ENCODE measurements at regions not wholly inside any gene's neighbourhood (a gene's known extent, or its start where the extent isn't known, plus 50 kb on each side); places are given as distances from the start of the nearest gene placed in this dataset.

DNA sequence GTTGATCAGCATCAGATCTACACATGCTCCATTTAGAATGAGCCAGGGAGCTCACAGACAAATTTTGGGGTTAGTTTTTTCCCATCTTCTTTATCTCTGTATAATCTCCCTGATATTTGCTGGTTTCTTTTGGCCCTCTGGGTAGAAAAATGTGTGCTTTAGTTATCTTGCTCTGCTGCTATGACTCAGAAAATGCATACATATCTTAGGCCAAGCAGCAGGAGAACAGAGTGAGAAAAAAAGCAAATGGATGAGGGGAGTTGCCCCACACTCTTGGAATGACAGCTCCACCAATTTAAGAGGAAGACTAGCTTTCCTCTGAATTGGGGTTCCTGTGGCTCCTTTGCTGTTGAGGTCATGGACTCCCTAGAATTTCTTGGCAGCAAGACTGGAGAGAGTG lies 331.8 kb downstream of the KCNJ3 start:
- DNase-seq (ENCODE audit: low spot score), result no peak
- in situ Hi-C loops (cut with MboI; ENCODE audit: low sequenced_read_pairs, unreplicated experiment), result no loop called here
- TF ChIP-seq, protein P1, sequence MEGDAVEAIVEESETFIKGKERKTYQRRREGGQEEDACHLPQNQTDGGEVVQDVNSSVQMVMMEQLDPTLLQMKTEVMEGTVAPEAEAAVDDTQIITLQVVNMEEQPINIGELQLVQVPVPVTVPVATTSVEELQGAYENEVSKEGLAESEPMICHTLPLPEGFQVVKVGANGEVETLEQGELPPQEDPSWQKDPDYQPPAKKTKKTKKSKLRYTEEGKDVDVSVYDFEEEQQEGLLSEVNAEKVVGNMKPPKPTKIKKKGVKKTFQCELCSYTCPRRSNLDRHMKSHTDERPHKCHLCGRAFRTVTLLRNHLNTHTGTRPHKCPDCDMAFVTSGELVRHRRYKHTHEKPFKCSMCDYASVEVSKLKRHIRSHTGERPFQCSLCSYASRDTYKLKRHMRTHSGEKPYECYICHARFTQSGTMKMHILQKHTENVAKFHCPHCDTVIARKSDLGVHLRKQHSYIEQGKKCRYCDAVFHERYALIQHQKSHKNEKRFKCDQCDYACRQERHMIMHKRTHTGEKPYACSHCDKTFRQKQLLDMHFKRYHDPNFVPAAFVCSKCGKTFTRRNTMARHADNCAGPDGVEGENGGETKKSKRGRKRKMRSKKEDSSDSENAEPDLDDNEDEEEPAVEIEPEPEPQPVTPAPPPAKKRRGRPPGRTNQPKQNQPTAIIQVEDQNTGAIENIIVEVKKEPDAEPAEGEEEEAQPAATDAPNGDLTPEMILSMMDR (IDR thresholded peaks at IDR 0.05; ENCODE audit: borderline replicate concordance, control extremely low read depth, extremely low read depth, insufficient read depth, missing control alignments), result no peak

DNA sequence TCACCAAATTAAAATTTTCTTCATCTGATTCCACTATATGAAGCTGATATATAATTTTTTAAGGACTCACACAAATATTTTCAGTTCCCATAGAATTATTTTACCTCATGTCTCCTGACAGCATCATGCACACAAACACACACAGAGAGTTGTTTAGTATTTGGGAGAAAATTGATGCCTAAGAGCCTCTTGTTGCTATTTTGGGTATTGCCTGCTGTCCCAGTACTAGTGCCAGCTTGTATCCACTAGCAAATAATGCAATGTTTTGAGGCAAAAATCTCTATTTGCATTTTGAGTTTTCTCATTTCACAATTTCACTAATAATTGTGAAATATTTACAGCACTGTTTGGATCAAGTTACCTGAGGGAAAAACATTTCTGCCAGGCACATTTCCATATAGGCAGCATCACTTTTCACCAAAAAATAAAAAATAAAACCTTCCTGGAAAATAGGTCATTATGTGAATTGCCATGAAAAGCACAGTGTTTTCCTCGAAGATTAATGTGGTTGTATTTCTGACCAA lies 328.2 kb downstream of the KCNJ3 start:
- DNase-seq (ENCODE audit: low spot score), result no peak
- in situ Hi-C loops (cut with MboI; ENCODE audit: low sequenced_read_pairs, unreplicated experiment), result no loop called here
- TF ChIP-seq, protein P1 (IDR thresholded peaks at IDR 0.05; ENCODE audit: borderline replicate concordance, control extremely low read depth, extremely low read depth, insufficient read depth, missing control alignments), result no peak

DNA sequence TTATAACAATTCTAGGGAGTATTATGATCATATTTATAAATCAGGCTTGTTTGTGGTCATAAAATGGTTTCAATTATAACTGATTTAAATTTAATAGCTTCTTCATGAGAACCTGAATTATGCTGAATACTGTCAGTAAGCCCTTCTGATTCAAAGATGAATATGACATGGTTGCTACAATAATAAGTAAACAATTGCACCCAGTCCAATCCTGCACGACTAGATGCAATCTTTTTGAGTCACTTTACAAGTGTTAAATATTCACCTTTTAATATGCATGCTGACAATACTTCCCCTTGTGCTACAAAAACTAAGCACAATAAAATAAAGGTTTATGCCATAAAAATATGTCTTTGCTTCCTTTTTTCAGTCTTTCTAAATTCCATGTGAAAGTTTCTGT lies 325.2 kb downstream of the KCNJ3 start:
- in situ Hi-C loops (cut with MboI; ENCODE audit: low sequenced_read_pairs, unreplicated experiment), result no loop called here
- TF ChIP-seq, protein P1 (IDR thresholded peaks at IDR 0.05; ENCODE audit: borderline replicate concordance, control extremely low read depth, extremely low read depth, insufficient read depth, missing control alignments), result no peak
- no peak for DNase-seq (ENCODE audit: low spot score)

DNA sequence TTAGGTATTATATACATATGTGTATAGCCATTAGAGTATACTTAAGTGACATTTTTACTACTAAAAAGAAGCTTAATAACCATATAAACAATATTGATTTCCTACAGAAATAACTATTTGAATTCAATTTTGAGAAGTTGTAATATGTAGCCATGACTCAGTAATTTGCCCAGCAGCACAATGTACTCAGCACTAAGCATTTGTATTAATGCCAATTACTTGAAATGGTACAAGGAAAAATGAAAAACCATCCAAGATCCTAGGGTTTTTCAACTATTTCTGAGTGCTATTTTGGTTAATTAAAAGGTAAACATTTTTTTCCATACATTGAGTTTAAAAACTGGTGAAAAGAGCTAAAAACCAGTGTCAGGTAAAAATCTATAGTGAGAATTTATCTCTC lies 324.0 kb downstream of the KCNJ3 start:
- in situ Hi-C loops (cut with MboI; ENCODE audit: low sequenced_read_pairs, unreplicated experiment), result no loop called here
- DNase-seq (ENCODE audit: low spot score), result no peak
- TF ChIP-seq, protein P1 (IDR thresholded peaks at IDR 0.05; ENCODE audit: borderline replicate concordance, control extremely low read depth, extremely low read depth, insufficient read depth, missing control alignments), result no peak

DNA sequence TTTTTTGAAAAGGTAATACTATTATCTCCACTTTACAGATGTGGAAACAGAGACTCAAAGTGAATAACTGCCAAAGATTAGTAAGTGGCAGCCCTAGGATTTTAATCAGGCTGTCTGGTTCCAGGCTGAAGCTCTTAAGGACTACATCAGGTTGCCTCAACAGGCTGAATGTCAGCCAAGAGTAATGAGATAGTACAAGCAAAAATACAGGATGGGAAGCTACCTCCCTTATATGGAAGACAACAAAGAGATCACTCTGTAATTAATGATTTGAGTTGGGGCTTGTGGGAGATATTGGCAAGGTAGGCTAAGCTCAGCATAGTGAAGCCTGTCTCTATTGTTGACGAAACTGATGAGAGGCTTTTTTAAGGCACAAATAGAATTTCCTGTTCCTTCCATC lies 323.1 kb downstream of the KCNJ3 start:
- DNase-seq (ENCODE audit: low spot score), result no peak
- in situ Hi-C loops (cut with MboI; ENCODE audit: low sequenced_read_pairs, unreplicated experiment), result no loop called here
- TF ChIP-seq, protein P1 (IDR thresholded peaks at IDR 0.05; ENCODE audit: borderline replicate concordance, control extremely low read depth, extremely low read depth, insufficient read depth, missing control alignments), result no peak

DNA sequence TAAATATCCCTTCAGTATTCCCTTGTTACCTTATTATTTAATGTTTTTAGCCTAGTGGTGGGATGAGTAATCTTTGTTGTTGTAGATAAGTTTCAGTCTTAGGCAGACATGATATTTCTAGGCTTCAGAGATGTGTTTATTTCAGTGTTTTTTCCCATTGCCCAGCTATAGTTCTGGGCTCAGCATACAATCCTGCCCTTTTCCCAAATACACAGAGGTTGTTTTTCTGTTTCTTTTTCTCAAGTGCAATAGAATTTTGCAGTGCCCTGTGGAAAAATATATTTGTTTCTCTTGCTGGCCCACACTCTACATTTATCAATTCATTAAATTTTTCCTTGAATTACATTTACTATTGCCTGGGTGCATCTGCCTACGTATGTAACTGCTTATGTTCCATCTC lies 321.8 kb downstream of the KCNJ3 start:
- TF ChIP-seq, protein P1 (IDR thresholded peaks at IDR 0.05; ENCODE audit: borderline replicate concordance, control extremely low read depth, extremely low read depth, insufficient read depth, missing control alignments), result no peak
- no peak for DNase-seq (ENCODE audit: low spot score)
- in situ Hi-C loops (cut with MboI; ENCODE audit: low sequenced_read_pairs, unreplicated experiment), result no loop called here

DNA sequence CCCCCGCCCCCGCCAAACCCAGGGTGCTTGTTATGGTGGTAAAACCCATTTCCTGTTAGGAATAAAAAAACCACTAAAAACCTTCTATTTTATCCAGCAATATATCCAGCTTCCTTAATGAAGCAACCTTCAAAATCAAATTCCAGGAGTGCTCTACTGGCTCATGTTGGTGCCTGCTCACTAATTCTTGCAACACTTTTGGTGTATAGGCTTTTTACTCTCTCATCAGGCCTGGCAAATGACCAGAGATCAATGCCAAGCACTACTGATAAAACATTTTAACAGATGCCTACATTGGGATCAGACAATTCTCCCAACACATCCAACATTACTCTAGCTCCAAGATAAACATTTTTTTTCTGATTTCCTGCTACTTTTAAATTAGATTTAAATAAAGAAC lies 312.4 kb downstream of the KCNJ3 start:
- DNase-seq (ENCODE audit: low spot score), result no peak
- in situ Hi-C loops (cut with MboI; ENCODE audit: low sequenced_read_pairs, unreplicated experiment), result no loop called here
- TF ChIP-seq, protein P1 (IDR thresholded peaks at IDR 0.05; ENCODE audit: borderline replicate concordance, control extremely low read depth, extremely low read depth, insufficient read depth, missing control alignments), result no peak

Measured in GM13976 (cell line).